ENCODE measurements at regions not wholly inside any gene's neighbourhood (a gene's known extent, or its start where the extent isn't known, plus 50 kb on each side); places are given as distances from the start of the nearest gene placed in this dataset.

GRCh38 chr6:18681832-18682503, 294.8 kb downstream of the RNF144B start (continued):
- no peak for TF ChIP-seq REST (IDR thresholded peaks at IDR 0.05; ENCODE audit: low read depth)
- TF ChIP-seq MAX (IDR thresholded peaks at IDR 0.05) = no peak
- TF ChIP-seq ZNF274 (IDR thresholded peaks at IDR 0.05; ENCODE audit: low read depth, low read length) = no peak
- no peak for TF ChIP-seq ELF1 (IDR thresholded peaks at IDR 0.05; ENCODE audit: borderline replicate concordance, low read depth)
- TF ChIP-seq YY1 (IDR thresholded peaks at IDR 0.05; ENCODE audit: extremely low read depth, insufficient replicate concordance, low read depth, low read length) = no peak
- no peak for TF ChIP-seq POLR2AphosphoS5 (IDR thresholded peaks at IDR 0.05; ENCODE audit: low read depth, low read length)
- no peak for TF ChIP-seq FOSL1 (IDR thresholded peaks at IDR 0.05; ENCODE audit: low read depth)
- TF ChIP-seq SIN3A (IDR thresholded peaks at IDR 0.05; ENCODE audit: low read depth) = no peak

GRCh38 chr6:18684343-18684742, 297.2 kb downstream of the RNF144B start:
- ATAC-seq = no peak
- no TSS peak for BruUV-seq (replicated peaks)
- POLR2A ChIA-PET = no interaction called here

More at GRCh38 chr6:18684343-18684742, 297.2 kb downstream of the RNF144B start:
- no peaks in the 10 kb centered on the region for H3K9me2 ChIP-seq (ENCODE audit: insufficient read depth)
- H3K9me3 ChIP-seq (ENCODE audit: control insufficient read depth in 1 of 2, insufficient read depth in 1 of 2, low read depth in 1 of 2, low read length in 2 of 2) = no peaks in the 10 kb centered on the region
- RAD21 ChIA-PET (ENCODE audit: low non-redundant PET in 1 of 2, low total read pairs in 2 of 2, uncharacterized antibody in 2 of 2, unreplicated experiment in 2 of 2) = no interaction called here
- H3K27ac ChIP-seq (ENCODE audit: low read depth, low read length) = no peak overlapping the region
- H3K4me1 ChIP-seq (ENCODE audit: control insufficient read depth in 1 of 2, insufficient read depth in 2 of 2, low read length in 2 of 2) = peaks cover 0 to under 1% of the 10 kb centered on the region in 2 experiments; a peak in 2 of 4 replicates
- intact Hi-C loops (cut with micrococcal nuclease) = loop anchor here (5.0 kb wide), 1 partner anchor 157 kb away; no protein-coding TSS in a partner anchor
- no peaks in the 10 kb centered on the region for H3K27me3 ChIP-seq (ENCODE audit: insufficient read depth, low read length)
- H4K20me1 ChIP-seq (ENCODE audit: insufficient read depth) = no peaks in the 10 kb centered on the region
- CTCF ChIA-PET = no interaction called here
- no peak overlapping the region for H2AFZ ChIP-seq (ENCODE audit: low read depth, low read length, poor library complexity, severe bottlenecking)
- H3K36me3 ChIP-seq (ENCODE audit: control insufficient read depth in 1 of 2, insufficient read depth in 2 of 2, low read length in 2 of 2) = no peaks in the 10 kb centered on the region
- no peak overlapping the region for H3K4me2 ChIP-seq (ENCODE audit: low read length)
- no peaks in the 10 kb centered on the region for H3K79me2 ChIP-seq (ENCODE audit: insufficient read depth, low read length)
- DNase-seq (ENCODE audit: low read depth, low spot score) = no peak
- no peak overlapping the region for H3K4me3 ChIP-seq (replicated peaks in 1 of 2; ENCODE audit: low read depth in 1 of 2, low read length in 2 of 2)
- TF ChIP-seq EZH2 (IDR thresholded peaks at IDR 0.05) (no peak), POLR2A (IDR thresholded peaks at IDR 0.05; ENCODE audit: borderline replicate concordance, extremely low read depth, insufficient read depth, insufficient read length) (no peak), ZFX (IDR thresholded peaks at IDR 0.05) (no peak), ZNF274 (IDR thresholded peaks at IDR 0.05; ENCODE audit: low read depth, low read length) (no peak), MAX (IDR thresholded peaks at IDR 0.05) (no peak), YY1 (IDR thresholded peaks at IDR 0.05; ENCODE audit: extremely low read depth, insufficient replicate concordance, low read depth, low read length) (no peak), SIN3A (IDR thresholded peaks at IDR 0.05; ENCODE audit: low read depth) (no peak), JUND (IDR thresholded peaks at IDR 0.05) (no peak), POLR2AphosphoS5 (IDR thresholded peaks at IDR 0.05; ENCODE audit: low read depth, low read length) (no peak)
- no peak overlapping the region for H3K9ac ChIP-seq (ENCODE audit: low read length)
